A549 (cell line): ENCODE measurements at regions not wholly inside any gene's neighbourhood (a gene's known extent, or its start where the extent isn't known, plus 50 kb on each side); places are given as distances from the start of the nearest gene placed in this dataset.

Experiments
- ATAC-seq, 2 experiments: fragments of 200-7000 bp in 1 of 2; fragments of >200 bp in 1 of 2; cut with Nextera tagmentation in 1 of 2; cut with Tn5 transposase in 1 of 2; 3 replicates each; pipeline versions ENCODE4 v1.8.0 to v1.9.1; 2018 to 2020; ENCODE audit warnings: mild to moderate bottlenecking in 1 of 2, moderate library complexity in 1 of 2
- CTCF ChIA-PET: fragments of 300-600 bp; sonication (Branson Sonifier 250); formaldehyde crosslinking; extraction: SDS; loops from one replicate; lab custom pipeline; 2021; ENCODE audit warnings: antibody characterized with exemption, inconsistent platforms; lab: Yijun Ruan, JAX
- POLR2A ChIA-PET: fragments of 350-600 bp; formaldehyde crosslinking; extraction: SDS; loops from one replicate; lab custom pipeline; 2021; ENCODE audit warnings: antibody characterized with exemption, inconsistent platforms; lab: Yijun Ruan, JAX
- DNase-seq, 2 experiments: peaks; one replicate each; pipeline versions ENCODE4 v3.0.0 to v3.0.0-alpha.2; 2011 to 2016; ENCODE audit warnings: low read depth in 1 of 2, low spot score in 1 of 2
- FAIRE-seq: peaks from 2 replicates; lab custom pipeline; 2011; peaks lifted over from hg19 to GRCh38; lab: Jason Lieb, UNC
- H3K27ac ChIP-seq, 2 experiments: fragments of >200 bp; sonication (Bioruptor Twin); formaldehyde crosslinking; 3 replicates each; pipeline ENCODE4 v1.5.1; 2016 to 2017
- H3K4me1 ChIP-seq: fragments of >200 bp; sonication (Bioruptor Twin); formaldehyde crosslinking; 3 replicates; pipeline ENCODE4 v1.6.1; 2016
- H3K4me2 ChIP-seq: fragments of >200 bp; sonication (Bioruptor Twin); formaldehyde crosslinking; 3 replicates; pipeline ENCODE4 v1.6.1; 2016
- H3K4me3 ChIP-seq: fragments of >200 bp; sonication (Bioruptor Twin); formaldehyde crosslinking; 3 replicates; pipeline ENCODE4 v1.5.1; 2016
- H3K9me3 ChIP-seq: fragments of >200 bp; sonication (Bioruptor Twin); formaldehyde crosslinking; 3 replicates; pipeline ENCODE4 v1.6.1; 2016
- ATOH8 ChIP-seq: fragments of 250-450 bp; sonication (Bioruptor Pico); IDR thresholded peaks from 2 replicates; pipeline ENCODE4 v1.5.0; 2020; ENCODE audit warnings: low read depth, mild to moderate bottlenecking, moderate library complexity
- CBX8 ChIP-seq: fragments of 200-600 bp; sonication (generic); IDR thresholded peaks from 2 replicates; pipeline ENCODE4 v1.6.1; 2016
- EHMT2 ChIP-seq: fragments of 200-600 bp; sonication (generic); IDR thresholded peaks from 2 replicates; pipeline ENCODE4 v1.6.1; 2016; ENCODE audit warnings: antibody characterized with exemption, low read depth, mild to moderate bottlenecking, moderate library complexity
- ESRRA ChIP-seq: fragments of 150-350 bp; IDR thresholded peaks from 2 replicates; pipeline ENCODE4 v1.6.1; 2014; ENCODE audit warnings: mild to moderate bottlenecking, low read length, borderline replicate concordance
- FOSB ChIP-seq: fragments of 250-450 bp; sonication (Bioruptor Pico); IDR thresholded peaks from 2 replicates; pipeline ENCODE4 v1.5.0; 2020; ENCODE audit warnings: mild to moderate bottlenecking, moderate library complexity
- GATA3 ChIP-seq: IDR thresholded peaks from 2 replicates; pipeline ENCODE4 v1.6.1; 2012; ENCODE audit warnings: borderline replicate concordance
- HDAC2 ChIP-seq: fragments of 200-600 bp; sonication (generic); IDR thresholded peaks from 2 replicates; pipeline ENCODE4 v1.6.1; 2016
- HEYL ChIP-seq: fragments of 250-450 bp; sonication (Bioruptor Pico); IDR thresholded peaks from 2 replicates; pipeline ENCODE4 v1.8.0; 2021; ENCODE audit warnings: mild to moderate bottlenecking, moderate library complexity
- HMGXB4 ChIP-seq: fragments of 250-450 bp; sonication (Bioruptor Pico); IDR thresholded peaks from 2 replicates; pipeline ENCODE4 v1.5.0; 2021; ENCODE audit warnings: mild to moderate bottlenecking, moderate library complexity, borderline replicate concordance
- HOXA7 ChIP-seq: fragments of 250-450 bp; sonication (Bioruptor Pico); IDR thresholded peaks from 2 replicates; pipeline ENCODE4 v1.5.0; 2020; ENCODE audit warnings: mild to moderate bottlenecking, moderate library complexity
- HOXB5 ChIP-seq: fragments of 250-450 bp; sonication (Bioruptor Pico); IDR thresholded peaks from 2 replicates; pipeline ENCODE4 v1.5.0; 2020; ENCODE audit warnings: mild to moderate bottlenecking, moderate library complexity
- KDM1A ChIP-seq: fragments of 200-600 bp; sonication (generic); IDR thresholded peaks from 2 replicates; pipeline ENCODE4 v1.6.1; 2016; ENCODE audit warnings: low read depth, mild to moderate bottlenecking
- NPAS2 ChIP-seq: fragments of 250-450 bp; sonication (Bioruptor Pico); IDR thresholded peaks from 2 replicates; pipeline ENCODE4 v1.8.0; 2022; ENCODE audit warnings: mild to moderate bottlenecking, moderate library complexity, borderline replicate concordance
- PBX3 ChIP-seq: IDR thresholded peaks from 2 replicates; pipeline ENCODE4 v1.6.1; 2012
- RAD21 ChIP-seq, 2 experiments: fragments of >200 bp in 1 of 2; sonication (Bioruptor Twin) in 1 of 2; formaldehyde crosslinking in 1 of 2; IDR thresholded peaks in 1 of 2; conservative IDR thresholded peaks in 1 of 2; 2 replicates in 1 of 2; 3 replicates in 1 of 2; pipeline ENCODE4 v1.6.1; 2012 to 2018; ENCODE audit warnings: inconsistent platforms in 1 of 2
- RARB ChIP-seq: fragments of 250-450 bp; sonication (Bioruptor Pico); IDR thresholded peaks from 2 replicates; pipeline ENCODE4 v1.8.0; 2021; ENCODE audit warnings: mild to moderate bottlenecking, moderate library complexity
- TP53 ChIP-seq: fragments of 250-450 bp; sonication (Bioruptor Pico); IDR thresholded peaks from 2 replicates; pipeline ENCODE4 v1.5.0; 2021; ENCODE audit warnings: mild to moderate bottlenecking, moderate library complexity
- ZC3H11A ChIP-seq: fragments of 450-650 bp; IDR thresholded peaks from 2 replicates; pipeline ENCODE4 v1.6.1; 2014; ENCODE audit warnings: antibody characterized with exemption, mild to moderate bottlenecking
- ZNF302 ChIP-seq: fragments of 250-450 bp; sonication (Bioruptor Pico); IDR thresholded peaks from 2 replicates; pipeline ENCODE4 v1.9.0; 2021; ENCODE audit warnings: inconsistent platforms, mild to moderate bottlenecking, moderate library complexity
- WGBS: methylation state at CpG from one replicate; pipeline ENCODE4 v1.1.6; 2017; ENCODE audit errors: missing lambda C conversion rate; 5-methylcytosine and 5-hydroxymethylcytosine counted together

GRCh38 chr18:1487457-1487856 is 582.8 kb downstream of the ADCYAP1 start:
- ChIA-PET CTCF (no interaction called here), POLR2A (no interaction called here)
- DNase-seq, result no peak
- H3K4me2 ChIP-seq, result no peak overlapping the region
- TF ChIP-seq ATOH8 (CRISPR knock-in tag) (no peak), PBX3 (no peak), HMGXB4 (no peak)
- no peak overlapping the region for H3K4me3 ChIP-seq
- no peaks in the 10 kb centered on the region for H3K9me3 ChIP-seq
- FAIRE-seq, result no peak
- no peaks in the 10 kb centered on the region for H3K4me1 ChIP-seq
- no peak overlapping the region for H3K27ac ChIP-seq
- WGBS, result 40% methylated on average over 2 of the region's 2 CpGs
- no peak for ATAC-seq

- no peak for TF ChIP-seq HDAC2
- no peak for TF ChIP-seq HEYL
- TF ChIP-seq KDM1A, result no peak
- no peak for TF ChIP-seq CBX8
- TF ChIP-seq RARB (CRISPR knock-in tag), result no peak
- TF ChIP-seq GATA3, result no peak
- TF ChIP-seq HOXA7 (CRISPR knock-in tag), result no peak
- TF ChIP-seq HOXB5, result no peak
- 13% methylated on average over 4 of the region's 4 CpGs for WGBS
Measured at GRCh38 chr18:1488394-1488793, 583.7 kb downstream of the ADCYAP1 start.

GRCh38 chr18:1488957-1489356 is 584.3 kb downstream of the ADCYAP1 start:
- 5% methylated on average over 1 of the region's 1 CpG for WGBS
- DNase-seq (no peak), FAIRE-seq (no peak), ATAC-seq (no peak)
- no peak overlapping the region for H3K27ac ChIP-seq
- no peaks in the 10 kb centered on the region for H3K9me3 ChIP-seq
- H3K4me3 ChIP-seq, result no peak overlapping the region
- no peak overlapping the region for H3K4me2 ChIP-seq
- no peaks in the 10 kb centered on the region for H3K4me1 ChIP-seq
- CTCF ChIA-PET, result interaction anchor here (1.1 kb wide), 1 partner anchor 527 kb away, joined by 3 read pairs; no protein-coding TSS in a partner anchor
- POLR2A ChIA-PET, result no interaction called here
- TF ChIP-seq HOXA7 (CRISPR knock-in tag) (no peak), ESRRA (no peak), ZC3H11A (no peak), TP53 (no peak), RAD21 (conservative IDR thresholded peaks at IDR 0.05 in 1 of 2, IDR thresholded peaks at IDR 0.05 in 1 of 2) (no peak), EHMT2 (no peak), HEYL (no peak), NPAS2 (CRISPR knock-in tag) (no peak), ZNF302 (no peak), FOSB (no peak), CBX8 (no peak)

More at GRCh38 chr18:1488394-1488793, 583.7 kb downstream of the ADCYAP1 start:
- CTCF ChIA-PET, result no interaction called here
- H3K4me3 ChIP-seq, result no peak overlapping the region
- no peak for ATAC-seq
- no peak for DNase-seq
- H3K9me3 ChIP-seq, result no peaks in the 10 kb centered on the region
- H3K27ac ChIP-seq, result no peak overlapping the region
- FAIRE-seq, result no peak
- H3K4me1 ChIP-seq, result no peaks in the 10 kb centered on the region
- POLR2A ChIA-PET, result no interaction called here
- H3K4me2 ChIP-seq, result no peak overlapping the region
